Omental fat pad (tissue), 3 donors: ENCODE measurements at regions not wholly inside any gene's neighbourhood (a gene's known extent, or its start where the extent isn't known, plus 50 kb on each side); places are given as distances from the start of the nearest gene placed in this dataset.

Experiments
- ATAC-seq: fragments of 150-250 bp; one replicate; pipeline ENCODE4 v1.9.1; 2016; ENCODE audit warnings: mild to moderate bottlenecking, moderate library complexity; ENCODE audit not compliant: low FRiP score
- DNase-seq: peaks from one replicate; pipeline ENCODE4 v3.0.0-alpha.2; 2019; ENCODE audit warnings: low spot score
- TF ChIP-seq, protein P1 (sequence below), 3 donors: fragments of 450-650 bp; IDR thresholded peaks; one replicate each; pipeline ENCODE4 v1.5.1; 2016 to 2017; ENCODE audit warnings: antibody characterized with exemption in 3 of 3, mild to moderate bottlenecking in 3 of 3, moderate library complexity in 2 of 3

DNA sequence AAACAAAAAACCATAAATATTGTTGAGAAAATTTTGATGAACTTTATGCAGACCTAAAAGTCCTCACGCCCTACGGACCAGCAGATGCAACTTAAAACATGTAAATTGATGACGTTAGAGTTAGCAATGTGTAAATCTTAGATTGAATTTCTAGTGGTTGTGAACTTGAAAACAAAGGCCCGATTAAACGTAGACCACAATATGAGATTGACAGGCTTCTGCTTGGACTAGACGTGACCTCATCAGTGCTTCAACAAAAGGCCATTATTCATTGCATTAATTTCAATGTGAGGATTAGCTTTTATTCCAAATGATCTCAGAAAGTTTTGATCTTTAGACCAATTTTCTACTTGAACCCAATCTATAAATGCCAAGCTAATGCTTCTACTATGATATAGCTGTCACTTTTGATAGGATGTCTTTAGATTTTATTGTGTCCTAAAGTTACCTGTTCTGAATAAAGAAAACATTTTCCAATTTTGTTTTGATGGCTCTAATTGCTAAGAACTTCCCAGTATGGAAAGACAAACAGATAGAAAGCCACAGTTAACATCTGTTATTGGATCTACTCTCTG, 55.4 kb upstream of the SPPL2A start:
- no peak for ATAC-seq
- TF ChIP-seq, protein P1, sequence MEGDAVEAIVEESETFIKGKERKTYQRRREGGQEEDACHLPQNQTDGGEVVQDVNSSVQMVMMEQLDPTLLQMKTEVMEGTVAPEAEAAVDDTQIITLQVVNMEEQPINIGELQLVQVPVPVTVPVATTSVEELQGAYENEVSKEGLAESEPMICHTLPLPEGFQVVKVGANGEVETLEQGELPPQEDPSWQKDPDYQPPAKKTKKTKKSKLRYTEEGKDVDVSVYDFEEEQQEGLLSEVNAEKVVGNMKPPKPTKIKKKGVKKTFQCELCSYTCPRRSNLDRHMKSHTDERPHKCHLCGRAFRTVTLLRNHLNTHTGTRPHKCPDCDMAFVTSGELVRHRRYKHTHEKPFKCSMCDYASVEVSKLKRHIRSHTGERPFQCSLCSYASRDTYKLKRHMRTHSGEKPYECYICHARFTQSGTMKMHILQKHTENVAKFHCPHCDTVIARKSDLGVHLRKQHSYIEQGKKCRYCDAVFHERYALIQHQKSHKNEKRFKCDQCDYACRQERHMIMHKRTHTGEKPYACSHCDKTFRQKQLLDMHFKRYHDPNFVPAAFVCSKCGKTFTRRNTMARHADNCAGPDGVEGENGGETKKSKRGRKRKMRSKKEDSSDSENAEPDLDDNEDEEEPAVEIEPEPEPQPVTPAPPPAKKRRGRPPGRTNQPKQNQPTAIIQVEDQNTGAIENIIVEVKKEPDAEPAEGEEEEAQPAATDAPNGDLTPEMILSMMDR (IDR thresholded peaks at IDR 0.05), result no peak

DNA sequence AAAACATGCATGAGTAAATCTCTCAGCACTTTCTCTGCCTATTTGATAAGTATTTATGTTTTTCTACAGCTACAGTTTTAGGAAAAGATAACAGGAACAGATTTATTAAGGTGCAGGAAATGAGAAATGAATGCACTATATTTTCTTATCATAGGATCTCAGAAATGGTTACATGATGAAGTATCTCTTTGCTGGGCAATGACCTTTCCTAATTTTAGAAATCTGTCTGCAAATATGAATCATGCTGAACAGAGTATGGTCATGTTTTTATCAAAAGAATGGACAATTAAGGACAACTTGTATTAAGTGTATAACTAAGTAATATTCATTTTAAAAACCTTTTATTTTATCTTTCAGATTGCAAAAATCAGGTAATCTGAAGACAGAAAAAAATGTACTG, 53.8 kb upstream of the SPPL2A start:
- ATAC-seq (no peak), DNase-seq (no peak)
- TF ChIP-seq, protein P1 (IDR thresholded peaks at IDR 0.05), result no peak

More for the DNA sequence above, 55.4 kb upstream of the SPPL2A start:
- no peak for DNase-seq

DNA sequence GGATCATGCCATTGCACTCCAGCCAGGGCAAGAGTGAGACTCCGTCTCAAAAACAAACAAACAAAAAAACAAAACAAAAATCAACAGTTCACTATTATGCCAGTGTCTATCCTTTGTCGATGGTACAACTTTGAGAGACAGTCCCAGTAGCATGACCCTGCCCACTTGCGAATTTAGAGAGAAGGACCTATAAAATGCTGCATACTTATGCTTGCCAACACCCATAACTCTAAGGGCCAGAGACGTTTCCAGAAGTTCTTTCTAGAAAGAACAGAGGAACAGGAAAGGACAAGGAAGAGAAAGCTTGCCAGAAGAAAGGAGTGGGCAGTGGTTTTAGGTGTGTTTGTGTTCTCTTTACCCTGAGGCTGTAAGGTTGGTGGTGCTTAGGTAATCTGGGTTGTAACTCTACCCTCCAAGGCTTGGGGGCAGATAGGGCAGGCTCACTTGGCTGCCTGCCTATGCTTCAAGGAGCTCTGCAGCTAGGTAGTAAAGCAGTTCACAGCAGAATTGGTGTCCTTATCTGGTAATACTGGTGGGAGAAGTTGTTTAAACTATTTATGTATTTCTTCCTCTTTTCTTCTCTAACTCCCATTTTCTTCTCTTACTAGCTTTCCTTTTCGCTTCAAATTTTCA, 50.6 kb upstream of the SPPL2A start:
- TF ChIP-seq, protein P1 (IDR thresholded peaks at IDR 0.05), result no peak
- ATAC-seq (no peak), DNase-seq (no peak)
